H4 (cell line): ENCODE measurements at regions not wholly inside any gene's neighbourhood (a gene's known extent, or its start where the extent isn't known, plus 50 kb on each side); places are given as distances from the start of the nearest gene placed in this dataset.
A peak's percentile ranks its signal among the peaks of the same experiment; 100 is the strongest.

Experiments
- DNase-seq: peaks from one replicate; pipeline ENCODE4 v3.0.0-alpha.2; 2015; ENCODE audit warnings: low spot score

GRCh38 chr1:95991787-95992520, 729.6 kb upstream of the PTBP2 start:
- no peak for DNase-seq

GRCh38 chr1:95994643-95995042, 726.9 kb upstream of the PTBP2 start:
- no peak for DNase-seq

- DNase-seq: no peak
Measured at GRCh38 chr1:96002201-96002600, 719.4 kb upstream of the PTBP2 start.

GRCh38 chr1:96002969-96003964, 718.3 kb upstream of the PTBP2 start:
- no peak for DNase-seq

- DNase-seq: no peak
Measured at GRCh38 chr1:96009831-96010434, 711.7 kb upstream of the PTBP2 start.

GRCh38 chr1:96011606-96012005, 710.0 kb upstream of the PTBP2 start:
- no peak for DNase-seq

GRCh38 chr1:96016219-96016618, 705.4 kb upstream of the PTBP2 start:
- DNase-seq: no peak

- DNase-seq: no peak
Measured at GRCh38 chr1:96020378-96020777, 701.2 kb upstream of the PTBP2 start.

GRCh38 chr1:96025062-96025461, 696.5 kb upstream of the PTBP2 start:
- DNase-seq: no peak

- DNase-seq: no peak
Measured at GRCh38 chr1:96028071-96028470, 693.5 kb upstream of the PTBP2 start.

- DNase-seq: no peak
Measured at GRCh38 chr1:96030312-96030711, 691.3 kb upstream of the PTBP2 start.

GRCh38 chr1:96034006-96034405, 687.6 kb upstream of the PTBP2 start:
- no peak for DNase-seq

GRCh38 chr1:96036763-96037162, 684.8 kb upstream of the PTBP2 start:
- DNase-seq: no peak

GRCh38 chr1:96038636-96039035, 682.9 kb upstream of the PTBP2 start:
- no peak for DNase-seq

GRCh38 chr1:96039910-96040309, 681.7 kb upstream of the PTBP2 start:
- no peak for DNase-seq

- no peak for DNase-seq
Measured at GRCh38 chr1:96041470-96041869, 680.1 kb upstream of the PTBP2 start.

GRCh38 chr1:96048572-96049212, 672.9 kb upstream of the PTBP2 start:
- DNase-seq: no peak

GRCh38 chr1:96049759-96050409, 671.7 kb upstream of the PTBP2 start:
- DNase-seq: peak; percentile 5

- no peak for DNase-seq
Measured at GRCh38 chr1:96059276-96059675, 662.3 kb upstream of the PTBP2 start.

GRCh38 chr1:96059736-96060135, 661.8 kb upstream of the PTBP2 start:
- no peak for DNase-seq

GRCh38 chr1:96060621-96061020, 661.0 kb upstream of the PTBP2 start:
- DNase-seq: no peak
